IMR-90 (cell line): ENCODE measurements at regions not wholly inside any gene's neighbourhood (a gene's known extent, or its start where the extent isn't known, plus 50 kb on each side); places are given as distances from the start of the nearest gene placed in this dataset.

Source experiments
- CEBPB ChIP-seq: IDR thresholded peaks from 2 replicates; pipeline ENCODE4 v1.6.1; 2012; ENCODE audit warnings: low read depth, low read length, improper control_type of control experiment
- CTCF ChIP-seq: conservative IDR thresholded peaks from 2 replicates; pipeline ENCODE4 v1.5.1; 2012; ENCODE audit warnings: mild to moderate bottlenecking, low read depth, low read length, improper control_type of control experiment
- FOS ChIP-seq: fragments of 150-350 bp; IDR thresholded peaks from 2 replicates; pipeline ENCODE4 v1.6.1; 2016; ENCODE audit warnings: low read depth, low read length
- MAZ ChIP-seq: IDR thresholded peaks from 2 replicates; pipeline ENCODE4 v1.6.1; 2012; ENCODE audit warnings: low read depth, mild to moderate bottlenecking, low read length, improper control_type of control experiment, moderate library complexity, borderline replicate concordance
- POLR2A ChIP-seq: IDR thresholded peaks from 2 replicates; pipeline ENCODE4 v1.6.1; 2012; ENCODE audit warnings: mild to moderate bottlenecking, low read depth, low read length
- RAD21 ChIP-seq: IDR thresholded peaks from 2 replicates; pipeline ENCODE4 v1.6.1; 2012; ENCODE audit warnings: low read length, improper control_type of control experiment

DNA sequence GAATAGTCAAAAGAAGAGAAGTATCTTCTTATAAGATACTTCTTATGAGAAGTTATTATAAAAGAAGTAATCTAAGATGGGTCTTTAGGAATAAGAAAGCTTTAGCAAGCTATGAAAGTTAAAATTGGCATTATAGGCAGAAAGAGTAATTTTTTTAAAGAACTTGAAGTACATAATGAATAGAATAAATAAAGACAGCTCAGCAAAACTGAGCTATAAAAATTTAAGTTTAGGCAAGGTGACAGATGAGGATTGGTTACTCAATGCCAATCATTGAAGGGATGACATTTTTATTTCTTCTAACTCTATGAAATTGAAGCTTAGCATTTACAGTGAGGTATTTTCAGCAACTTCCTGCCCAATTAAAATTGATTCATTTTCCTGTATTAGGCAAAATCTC lies 966.8 kb downstream of the BRINP3 start:
- TF ChIP-seq CTCF (no peak), FOS (no peak), RAD21 (no peak), MAZ (no peak), CEBPB (no peak), POLR2A (no peak)
